Thyroid gland (tissue), 4 donors: ENCODE measurements at regions not wholly inside any gene's neighbourhood (a gene's known extent, or its start where the extent isn't known, plus 50 kb on each side); places are given as distances from the start of the nearest gene placed in this dataset.

Experiments used
- DNase-seq, 2 donors: peaks; one replicate each; pipeline ENCODE4 v3.0.0-alpha.2; 2019
- H3K27ac ChIP-seq, 3 donors: fragments of 200-600 bp; sonication (generic); 1 replicate in 2 of 3; 2 replicates in 1 of 3; pipeline ENCODE4 v1.5.1; 2016 to 2019; ENCODE audit warnings: mild to moderate bottlenecking in 1 of 3, moderate library complexity in 1 of 3
- H3K27me3 ChIP-seq: fragments of 200-600 bp; sonication (generic); one replicate; pipeline ENCODE4 v1.5.1; 2019
- H3K36me3 ChIP-seq, 2 donors: fragments of 200-600 bp; sonication (generic); one replicate each; pipeline ENCODE4 v1.5.1; 2016 to 2019
- H3K4me1 ChIP-seq, 2 donors: fragments of 200-600 bp; sonication (generic); one replicate each; pipeline ENCODE4 v1.5.1; 2017 to 2019
- H3K4me3 ChIP-seq, 3 donors: fragments of 200-600 bp; sonication (generic); replicated peaks in 1 of 3; 1 replicate in 2 of 3; 2 replicates in 1 of 3; pipeline ENCODE4 v1.5.1; 2016; ENCODE audit warnings: mild to moderate bottlenecking in 1 of 3
- H3K9me3 ChIP-seq: fragments of 200-600 bp; sonication (generic); one replicate; pipeline ENCODE4 v1.5.1; 2017
- POLR2A ChIP-seq, 2 donors: fragments of 450-650 bp; IDR thresholded peaks; one replicate each; pipeline ENCODE4 v1.6.1; 2017; ENCODE audit warnings: antibody characterized with exemption in 2 of 2, mild to moderate bottlenecking in 2 of 2, moderate library complexity in 1 of 2
- WGBS, 2 donors: methylation state at CpG; one replicate each; pipeline ENCODE4 v1.1.5; 2017; 5-methylcytosine and 5-hydroxymethylcytosine counted together
- intact Hi-C: fragments of 100-400 bp; cut with DNase I; formaldehyde crosslinking; loops from one replicate; pipeline ENCODE4 v1.15.1; 2023
- TF ChIP-seq, protein P1 (sequence below), 6 experiments: fragments of 200-600 bp in 3 of 6; fragments of 450-650 bp in 3 of 6; sonication (generic) in 3 of 6; IDR thresholded peaks; one replicate each; pipeline ENCODE4 v1.5.1; 2016 to 2019; ENCODE audit warnings: antibody characterized with exemption in 6 of 6, mild to moderate bottlenecking in 2 of 6, inconsistent platforms in 1 of 6, moderate library complexity in 1 of 6

GRCh38 chr3:31462050-31462569 is 70.6 kb upstream of the STT3B start:
- no peaks in the 10 kb centered on the region for H3K4me1 ChIP-seq
- intact Hi-C loops = no loop called here
- no peak overlapping the region for H3K27ac ChIP-seq
- no peaks in the 10 kb centered on the region for H3K27me3 ChIP-seq
- TF ChIP-seq, protein P1, sequence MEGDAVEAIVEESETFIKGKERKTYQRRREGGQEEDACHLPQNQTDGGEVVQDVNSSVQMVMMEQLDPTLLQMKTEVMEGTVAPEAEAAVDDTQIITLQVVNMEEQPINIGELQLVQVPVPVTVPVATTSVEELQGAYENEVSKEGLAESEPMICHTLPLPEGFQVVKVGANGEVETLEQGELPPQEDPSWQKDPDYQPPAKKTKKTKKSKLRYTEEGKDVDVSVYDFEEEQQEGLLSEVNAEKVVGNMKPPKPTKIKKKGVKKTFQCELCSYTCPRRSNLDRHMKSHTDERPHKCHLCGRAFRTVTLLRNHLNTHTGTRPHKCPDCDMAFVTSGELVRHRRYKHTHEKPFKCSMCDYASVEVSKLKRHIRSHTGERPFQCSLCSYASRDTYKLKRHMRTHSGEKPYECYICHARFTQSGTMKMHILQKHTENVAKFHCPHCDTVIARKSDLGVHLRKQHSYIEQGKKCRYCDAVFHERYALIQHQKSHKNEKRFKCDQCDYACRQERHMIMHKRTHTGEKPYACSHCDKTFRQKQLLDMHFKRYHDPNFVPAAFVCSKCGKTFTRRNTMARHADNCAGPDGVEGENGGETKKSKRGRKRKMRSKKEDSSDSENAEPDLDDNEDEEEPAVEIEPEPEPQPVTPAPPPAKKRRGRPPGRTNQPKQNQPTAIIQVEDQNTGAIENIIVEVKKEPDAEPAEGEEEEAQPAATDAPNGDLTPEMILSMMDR (IDR thresholded peaks at IDR 0.05) = no peak
- no peak for TF ChIP-seq POLR2A (IDR thresholded peaks at IDR 0.05)
- no peaks in the 10 kb centered on the region for H3K36me3 ChIP-seq
- no peaks in the 10 kb centered on the region for H3K9me3 ChIP-seq
- 62 to 64% methylated on average over 4 of the region's 4 CpGs for WGBS, 2 donors
- H3K4me3 ChIP-seq = no peak overlapping the region
- DNase-seq = no peak

DNA sequence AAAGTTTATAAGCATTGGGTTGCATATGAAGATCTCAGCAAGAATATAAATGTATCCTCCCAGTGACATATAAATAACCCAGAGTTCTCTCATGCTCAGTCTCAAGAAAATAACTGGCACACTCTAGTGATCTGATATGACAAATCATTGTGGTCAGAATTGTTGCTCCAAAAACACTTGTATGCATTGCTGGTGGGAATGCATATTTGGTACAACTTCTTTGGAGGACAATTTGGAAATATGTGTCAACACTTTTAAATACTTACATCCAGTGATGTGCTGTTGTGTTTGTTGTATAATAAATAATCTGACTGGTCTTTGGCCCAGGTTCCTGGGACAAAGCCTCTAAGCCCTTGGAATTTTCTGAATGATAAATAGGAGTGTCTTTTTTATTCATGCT is 66.7 kb upstream of the STT3B start:
- no peak for DNase-seq

GRCh38 chr3:31466866-31467265 is 65.9 kb upstream of the STT3B start:
- intact Hi-C loops = no loop called here
- no peak for DNase-seq
- 81 to 84% methylated on average over 2 of the region's 2 CpGs for WGBS, 2 donors
- Histone ChIP-seq H3K4me1 (no peaks in the 10 kb centered on the region), H3K9me3 (no peaks in the 10 kb centered on the region), H3K27ac (no peak overlapping the region), H3K27me3 (no peaks in the 10 kb centered on the region), H3K4me3 (no peak overlapping the region), H3K36me3 (no peaks in the 10 kb centered on the region)
- no peak for TF ChIP-seq POLR2A (IDR thresholded peaks at IDR 0.05)
- TF ChIP-seq, protein P1 (IDR thresholded peaks at IDR 0.05) = no peak

More for the DNA sequence above, 66.7 kb upstream of the STT3B start:
- Histone ChIP-seq H3K27ac (no peak overlapping the region), H3K36me3 (no peaks in the 10 kb centered on the region), H3K4me1 (no peaks in the 10 kb centered on the region), H3K4me3 (no peak overlapping the region), H3K9me3 (no peaks in the 10 kb centered on the region), H3K27me3 (no peaks in the 10 kb centered on the region)
- intact Hi-C loops = no loop called here
- no peak for TF ChIP-seq POLR2A (IDR thresholded peaks at IDR 0.05)
- TF ChIP-seq, protein P1 (IDR thresholded peaks at IDR 0.05) = no peak

- Histone ChIP-seq H3K4me3 (no peak overlapping the region), H3K9me3 (no peaks in the 10 kb centered on the region), H3K27me3 (no peaks in the 10 kb centered on the region), H3K4me1 (no peaks in the 10 kb centered on the region), H3K27ac (no peak overlapping the region), H3K36me3 (no peaks in the 10 kb centered on the region)
- no peak for DNase-seq
- TF ChIP-seq, protein P1 (IDR thresholded peaks at IDR 0.05) = no peak
- no peak for TF ChIP-seq POLR2A (IDR thresholded peaks at IDR 0.05)
- intact Hi-C loops = no loop called here
- 94 to 98% methylated on average over 3 of the region's 3 CpGs for WGBS, 2 donors
Measured at GRCh38 chr3:31468433-31468832, 64.3 kb upstream of the STT3B start.

GRCh38 chr3:31469385-31469784 is 63.3 kb upstream of the STT3B start:
- Histone ChIP-seq H3K27ac (no peak overlapping the region), H3K4me3 (no peak overlapping the region), H3K4me1 (no peaks in the 10 kb centered on the region), H3K36me3 (no peaks in the 10 kb centered on the region), H3K27me3 (no peaks in the 10 kb centered on the region), H3K9me3 (no peaks in the 10 kb centered on the region)
- DNase-seq = no peak
- intact Hi-C loops = no loop called here
- WGBS, 2 donors = 92 to 93% methylated on average over 3 of the region's 3 CpGs
- TF ChIP-seq POLR2A (IDR thresholded peaks at IDR 0.05) = no peak
- TF ChIP-seq, protein P1 (IDR thresholded peaks at IDR 0.05) = no peak
